Mesenchymal stem cell (in vitro differentiated cells and primary cell): ENCODE measurements at regions not wholly inside any gene's neighbourhood (a gene's known extent, or its start where the extent isn't known, plus 50 kb on each side); places are given as distances from the start of the nearest gene placed in this dataset.

Experiments
- DNase-seq: peaks from one replicate; pipeline ENCODE4 v3.0.0-alpha.2; 2013
- H2AFZ ChIP-seq: one replicate; pipeline ENCODE4 v1.6.1; 2013; ENCODE audit warnings: low read depth, mild to moderate bottlenecking, control low read depth, inconsistent platforms, low read length, moderate library complexity
- H2AK5ac ChIP-seq: 2 replicates; pipeline ENCODE4 v1.6.1; 2013; ENCODE audit warnings: low read length, moderate library complexity, mild to moderate bottlenecking, inconsistent platforms; ENCODE audit not compliant: severe bottlenecking
- H2BK120ac ChIP-seq: one replicate; pipeline ENCODE4 v1.6.1; 2013; ENCODE audit warnings: low read depth, mild to moderate bottlenecking, inconsistent platforms, low read length, moderate library complexity
- H2BK12ac ChIP-seq, 2 experiments: one replicate each; pipeline ENCODE4 v1.6.1; 2013; ENCODE audit warnings: inconsistent platforms in 2 of 2, low read length in 2 of 2, mild to moderate bottlenecking in 2 of 2, moderate library complexity in 2 of 2, control low read depth in 1 of 2
- H2BK15ac ChIP-seq: one replicate; pipeline ENCODE4 v1.6.1; 2013; ENCODE audit warnings: mild to moderate bottlenecking, low read depth, inconsistent platforms; ENCODE audit not compliant: poor library complexity, severe bottlenecking
- H2BK5ac ChIP-seq: 2 replicates; pipeline ENCODE4 v1.6.1; 2013; ENCODE audit warnings: low read depth, mild to moderate bottlenecking, low read length, control low read depth, inconsistent platforms; ENCODE audit not compliant: poor library complexity, severe bottlenecking
- H3K14ac ChIP-seq, 2 experiments: one replicate each; pipeline ENCODE4 v1.6.1; 2013; ENCODE audit warnings: inconsistent platforms in 2 of 2, low read length in 2 of 2, control low read depth in 1 of 2, mild to moderate bottlenecking in 1 of 2, moderate library complexity in 1 of 2
- H3K18ac ChIP-seq, 2 experiments: one replicate each; pipeline ENCODE4 v1.6.1; 2013; ENCODE audit warnings: inconsistent platforms in 2 of 2, low read length in 2 of 2, control low read depth in 1 of 2, low read depth in 1 of 2, mild to moderate bottlenecking in 1 of 2
- H3K23ac ChIP-seq, 2 experiments: one replicate each; pipeline ENCODE4 v1.6.1; 2013; ENCODE audit warnings: inconsistent platforms in 2 of 2, low read length in 2 of 2, mild to moderate bottlenecking in 2 of 2, moderate library complexity in 2 of 2, control low read depth in 1 of 2
- H3K27ac ChIP-seq: 2 replicates; pipeline ENCODE4 v1.5.1; 2013; ENCODE audit warnings: mild to moderate bottlenecking, moderate library complexity, low read length, control low read depth, inconsistent platforms; ENCODE audit not compliant: poor library complexity, severe bottlenecking
- H3K27me3 ChIP-seq, 2 experiments: 2 replicates each; pipeline versions ENCODE4 v1.6.1 to v1.7.0; 2013; ENCODE audit warnings: low read length in 2 of 2, mild to moderate bottlenecking in 2 of 2, moderate library complexity in 2 of 2, control low read depth in 1 of 2, inconsistent platforms in 1 of 2; ENCODE audit not compliant: control insufficient read depth in 1 of 2, insufficient read depth in 1 of 2
- H3K36me3 ChIP-seq, 2 experiments: 2 replicates each; pipeline versions ENCODE4 v1.6.1 to v1.7.0; 2013; ENCODE audit warnings: low read length in 2 of 2, control low read depth in 1 of 2, inconsistent platforms in 1 of 2, low read depth in 1 of 2, mild to moderate bottlenecking in 1 of 2; ENCODE audit not compliant: insufficient read depth in 2 of 2, control insufficient read depth in 1 of 2
- H3K4ac ChIP-seq, 2 experiments: one replicate each; pipeline ENCODE4 v1.6.1; 2013; ENCODE audit warnings: inconsistent platforms in 2 of 2, low read length in 2 of 2, mild to moderate bottlenecking in 2 of 2, moderate library complexity in 2 of 2, control low read depth in 1 of 2, low read depth in 1 of 2
- H3K4me1 ChIP-seq: 2 replicates; pipeline ENCODE4 v1.6.1; 2013; ENCODE audit warnings: low read depth, low read length, control low read depth; ENCODE audit not compliant: control insufficient read depth, insufficient read depth
- H3K4me2 ChIP-seq: 2 replicates; pipeline ENCODE4 v1.6.1; 2013; ENCODE audit warnings: low read length, mild to moderate bottlenecking, inconsistent platforms; ENCODE audit not compliant: poor library complexity, severe bottlenecking
- H3K4me3 ChIP-seq, 2 experiments: 2 replicates each; pipeline versions ENCODE4 v1.5.1 to v1.7.0; 2013; ENCODE audit warnings: low read length in 2 of 2, mild to moderate bottlenecking in 2 of 2, control low read depth in 1 of 2, low read depth in 1 of 2; ENCODE audit not compliant: insufficient read depth in 1 of 2
- H3K79me1 ChIP-seq: replicated peaks from 2 replicates; pipeline ENCODE4 v1.6.1; 2013; ENCODE audit warnings: mild to moderate bottlenecking, control low read depth, low read length, inconsistent platforms; ENCODE audit not compliant: poor library complexity, severe bottlenecking
- H3K9ac ChIP-seq: 2 replicates; pipeline ENCODE4 v1.7.0; 2013; ENCODE audit warnings: mild to moderate bottlenecking, low read length, moderate library complexity
- H3K9me3 ChIP-seq: 2 replicates; pipeline ENCODE4 v1.7.0; 2013; ENCODE audit warnings: mild to moderate bottlenecking, low read length; ENCODE audit not compliant: control insufficient read depth
- H4K8ac ChIP-seq: one replicate; pipeline ENCODE4 v1.6.1; 2013; ENCODE audit warnings: inconsistent platforms, mild to moderate bottlenecking, low read length, moderate library complexity
- H4K91ac ChIP-seq: one replicate; pipeline ENCODE4 v1.6.1; 2013; ENCODE audit warnings: mild to moderate bottlenecking, low read length, inconsistent platforms
- WGBS: methylation state at CpG from one replicate; pipeline ENCODE4 v1.1.7; 2013; ENCODE audit warnings: mixed read lengths; 5-methylcytosine and 5-hydroxymethylcytosine counted together

DNA sequence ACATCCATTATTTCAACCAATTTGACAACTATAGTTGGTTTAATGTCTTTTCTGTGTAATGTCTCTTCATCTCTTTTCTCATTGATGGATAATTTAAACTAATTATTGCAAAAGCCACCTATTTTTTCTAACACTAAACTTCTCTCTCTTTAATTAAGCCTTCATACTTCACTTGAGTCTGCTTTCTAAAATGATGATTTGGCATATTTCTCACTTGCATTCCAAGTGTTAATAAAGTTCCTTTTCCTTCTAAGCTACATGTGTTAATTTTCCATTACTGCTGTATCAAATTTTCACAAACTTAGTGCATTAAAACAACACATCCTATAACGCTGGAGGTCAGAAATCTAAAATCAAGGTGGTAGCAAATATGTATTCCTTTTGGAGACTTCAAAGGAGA, 1743.8 kb upstream of the PCDH7 start:
- WGBS: 100% methylated on average over 1 of the region's 1 CpG
- H3K14ac ChIP-seq: no peak overlapping the region
- H2AK5ac ChIP-seq: no peak overlapping the region
- no peak overlapping the region for H2BK5ac ChIP-seq
- H3K9me3 ChIP-seq: no peaks in the 10 kb centered on the region
- no peak overlapping the region for H3K27ac ChIP-seq
- DNase-seq: no peak
- H4K8ac ChIP-seq: no peak overlapping the region
- no peaks in the 10 kb centered on the region for H3K79me1 ChIP-seq
- no peaks in the 10 kb centered on the region for H3K4me1 ChIP-seq
- no peak overlapping the region for H2BK15ac ChIP-seq
- H3K27me3 ChIP-seq: no peaks in the 10 kb centered on the region
- H3K23ac ChIP-seq: no peak overlapping the region
- H2BK12ac ChIP-seq: no peak overlapping the region
- H3K4me3 ChIP-seq: no peak overlapping the region
- no peak overlapping the region for H2BK120ac ChIP-seq
- no peak overlapping the region for H3K18ac ChIP-seq
- no peak overlapping the region for H3K4ac ChIP-seq
- no peak overlapping the region for H4K91ac ChIP-seq
- no peak overlapping the region for H3K9ac ChIP-seq
- no peak overlapping the region for H2AFZ ChIP-seq
- H3K4me2 ChIP-seq: no peak overlapping the region
- H3K36me3 ChIP-seq: no peaks in the 10 kb centered on the region

DNA sequence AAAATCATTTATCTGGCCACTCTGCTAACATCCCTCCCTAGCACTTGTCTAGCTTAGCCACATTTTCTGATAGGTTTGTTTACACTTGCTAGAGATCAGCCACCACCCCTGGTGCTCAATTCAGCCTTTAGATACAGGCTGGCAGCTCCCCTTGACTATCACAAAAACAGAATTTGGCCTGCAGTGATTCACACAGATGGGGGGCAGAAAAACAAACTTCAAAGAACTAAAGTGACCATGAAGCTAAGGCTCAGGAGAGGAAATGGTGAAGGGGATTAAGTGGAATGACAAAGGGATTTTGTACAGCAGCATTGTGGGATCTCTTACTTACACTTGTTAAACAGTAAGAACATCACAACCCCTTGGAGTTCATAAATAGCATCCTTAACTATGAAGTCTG, 1718.0 kb upstream of the PCDH7 start:
- Histone ChIP-seq H4K8ac (no peak overlapping the region), H4K91ac (no peak overlapping the region), H3K18ac (no peak overlapping the region), H3K79me1 (no peaks in the 10 kb centered on the region), H2AFZ (no peak overlapping the region), H2AK5ac (no peak overlapping the region), H3K4me1 (no peaks in the 10 kb centered on the region), H3K9ac (no peak overlapping the region), H2BK15ac (no peak overlapping the region), H3K36me3 (no peaks in the 10 kb centered on the region), H3K9me3 (peaks cover 11% of the 10 kb centered on the region), H3K27ac (no peak overlapping the region), H3K4ac (no peak overlapping the region), H2BK12ac (no peak overlapping the region), H2BK120ac (no peak overlapping the region), H3K27me3 (no peaks in the 10 kb centered on the region), H3K4me3 (no peak overlapping the region), H3K23ac (no peak overlapping the region), H3K4me2 (no peak overlapping the region), H3K14ac (no peak overlapping the region), H2BK5ac (no peak overlapping the region)
- no peak for DNase-seq

DNA sequence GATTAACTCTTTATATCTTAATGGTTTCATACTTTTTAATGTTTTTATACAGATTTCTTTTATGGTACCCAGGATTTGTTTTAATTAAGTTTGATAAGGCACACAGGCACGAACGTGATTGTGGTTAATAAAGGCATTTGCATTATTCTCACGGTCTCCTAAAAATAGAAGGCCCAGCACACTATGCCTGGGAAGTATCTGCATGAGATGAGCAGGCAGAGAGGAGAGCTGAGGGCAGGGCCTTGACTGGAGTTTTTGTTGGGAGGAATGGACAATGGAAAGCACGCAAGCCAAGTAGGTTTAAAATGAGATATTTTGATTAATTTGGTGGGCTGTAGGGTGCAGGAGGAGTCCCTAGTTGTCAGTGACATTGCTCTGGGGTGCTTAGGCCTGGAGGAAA, 1714.3 kb upstream of the PCDH7 start:
- Histone ChIP-seq H3K4me1 (no peaks in the 10 kb centered on the region), H3K27me3 (no peaks in the 10 kb centered on the region), H2BK15ac (no peak overlapping the region), H3K14ac (no peak overlapping the region), H3K9me3 (peaks cover 3% of the 10 kb centered on the region), H2BK12ac (no peak overlapping the region), H3K4me2 (no peak overlapping the region), H3K36me3 (no peaks in the 10 kb centered on the region), H3K27ac (no peak overlapping the region), H3K23ac (no peak overlapping the region), H3K4me3 (no peak overlapping the region), H2AFZ (no peak overlapping the region), H3K79me1 (no peaks in the 10 kb centered on the region), H2BK120ac (no peak overlapping the region), H3K18ac (no peak overlapping the region), H2AK5ac (no peak overlapping the region), H2BK5ac (no peak overlapping the region), H3K9ac (no peak overlapping the region), H3K4ac (no peak overlapping the region), H4K91ac (no peak overlapping the region), H4K8ac (no peak overlapping the region)
- no peak for DNase-seq
- 89% methylated on average over 4 of the region's 4 CpGs for WGBS

DNA sequence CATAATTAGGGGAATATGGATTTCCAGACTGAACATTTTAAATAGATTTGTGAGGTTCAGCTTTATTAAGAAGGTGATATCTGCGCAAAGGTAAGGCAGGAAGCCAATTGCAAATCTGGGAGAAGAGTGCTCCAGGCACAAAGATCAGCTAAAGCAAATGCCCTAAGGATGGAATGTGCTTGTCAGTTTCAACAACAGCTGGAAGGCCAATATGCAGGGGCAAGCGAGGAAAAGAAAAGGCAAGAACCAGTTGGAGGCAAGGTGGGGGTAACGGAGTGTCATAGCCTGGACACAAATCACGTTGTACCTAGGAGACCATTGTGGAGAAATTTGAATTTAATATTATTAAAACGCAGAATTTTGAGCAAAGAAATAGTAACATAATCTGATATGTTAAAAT, 1710.3 kb upstream of the PCDH7 start:
- no peaks in the 10 kb centered on the region for H3K27me3 ChIP-seq
- no peaks in the 10 kb centered on the region for H3K36me3 ChIP-seq
- 86% methylated on average over 3 of the region's 5 CpGs for WGBS
- no peak overlapping the region for H2BK15ac ChIP-seq
- H3K79me1 ChIP-seq: no peaks in the 10 kb centered on the region
- no peak for DNase-seq
- H4K8ac ChIP-seq: no peak overlapping the region
- no peak overlapping the region for H3K9ac ChIP-seq
- no peak overlapping the region for H2BK120ac ChIP-seq
- no peaks in the 10 kb centered on the region for H3K4me1 ChIP-seq
- no peak overlapping the region for H4K91ac ChIP-seq
- no peak overlapping the region for H3K23ac ChIP-seq
- no peak overlapping the region for H3K14ac ChIP-seq
- H2AFZ ChIP-seq: no peak overlapping the region
- H3K4me3 ChIP-seq: no peak overlapping the region
- no peak overlapping the region for H2BK5ac ChIP-seq
- no peak overlapping the region for H2BK12ac ChIP-seq
- H2AK5ac ChIP-seq: no peak overlapping the region
- H3K4me2 ChIP-seq: no peak overlapping the region
- no peak overlapping the region for H3K18ac ChIP-seq
- peaks cover 3% of the 10 kb centered on the region for H3K9me3 ChIP-seq
- H3K4ac ChIP-seq: no peak overlapping the region
- H3K27ac ChIP-seq: no peak overlapping the region
